Midbrain (tissue), 1 donor: ENCODE measurements at regions not wholly inside any gene's neighbourhood (a gene's known extent, or its start where the extent isn't known, plus 50 kb on each side); places are given as distances from the start of the nearest gene placed in this dataset.
"Not testable (repeated sequence)": the region's sequence is repeated elsewhere in the genome, so short reads cannot be mapped to it uniquely, and the experiment has no call there.

Experiments used
- DNase-seq: peaks from one replicate; lab custom pipeline; 2025; lab: John Stamatoyannopoulos, UW

- no peak for DNase-seq
Observed at GRCh38 chrX:45669715-45670340, 469.2 kb upstream of the DIPK2B start.

GRCh38 chrX:45668686-45669443 is 468.2 kb upstream of the DIPK2B start:
- no peak for DNase-seq

- DNase-seq, result no peak
Observed at GRCh38 chrX:45667666-45668065, 467.0 kb upstream of the DIPK2B start.

- no peak for DNase-seq
Observed at GRCh38 chrX:45664727-45665290, 464.1 kb upstream of the DIPK2B start.

- DNase-seq, result no peak
Observed at GRCh38 chrX:45660477-45660876, 459.8 kb upstream of the DIPK2B start.

GRCh38 chrX:45633419-45633818 is 432.7 kb upstream of the DIPK2B start:
- DNase-seq, result no peak

GRCh38 chrX:45632506-45632905 is 431.8 kb upstream of the DIPK2B start:
- no peak for DNase-seq

GRCh38 chrX:45630078-45630477 is 429.4 kb upstream of the DIPK2B start:
- no peak for DNase-seq

- no peak for DNase-seq
Observed at GRCh38 chrX:45628041-45628440, 427.4 kb upstream of the DIPK2B start.

GRCh38 chrX:45623266-45623665 is 422.6 kb upstream of the DIPK2B start:
- DNase-seq, result no peak

- no peak for DNase-seq
Observed at GRCh38 chrX:45622538-45622937, 421.9 kb upstream of the DIPK2B start.

GRCh38 chrX:45622042-45622423 is 421.4 kb upstream of the DIPK2B start:
- no peak for DNase-seq

GRCh38 chrX:45621376-45622041 is 420.8 kb upstream of the DIPK2B start:
- DNase-seq, result no peak

GRCh38 chrX:45619290-45619689 is 418.6 kb upstream of the DIPK2B start:
- DNase-seq, result no peak

GRCh38 chrX:45615591-45615990 is 414.9 kb upstream of the DIPK2B start:
- DNase-seq, result not testable (repeated sequence)

GRCh38 chrX:45614853-45615252 is 414.2 kb upstream of the DIPK2B start:
- DNase-seq, result no peak

- DNase-seq, result no peak
Observed at GRCh38 chrX:45602151-45602550, 401.5 kb upstream of the DIPK2B start.

GRCh38 chrX:45601052-45601451 is 400.4 kb upstream of the DIPK2B start:
- DNase-seq, result no peak

GRCh38 chrX:45598861-45599260 is 398.2 kb upstream of the DIPK2B start:
- no peak for DNase-seq

- no peak for DNase-seq
Observed at GRCh38 chrX:45596188-45596808, 395.6 kb upstream of the DIPK2B start.

GRCh38 chrX:45592101-45592500 is 391.4 kb upstream of the DIPK2B start:
- DNase-seq, result no peak

- DNase-seq, result no peak
Observed at GRCh38 chrX:45591650-45592049, 391.0 kb upstream of the DIPK2B start.
